HepG2 (cell line): ENCODE measurements at regions not wholly inside any gene's neighbourhood (a gene's known extent, or its start where the extent isn't known, plus 50 kb on each side); places are given as distances from the start of the nearest gene placed in this dataset.
"Not testable (repeated sequence)": the region's sequence is repeated elsewhere in the genome, so short reads cannot be mapped to it uniquely, and the experiment has no call there.

Source experiments
- ATAC-seq: fragments of 200-7000 bp; cut with Tn5 transposase; 3 replicates; pipeline ENCODE4 v1.9.1; 2020; ENCODE audit warnings: mild to moderate bottlenecking, moderate library complexity
- BruUV-seq: library from RNA; stranded (reverse); fragments of 400-500 nt; replicated peaks from 2 replicates; lab custom pipeline; 2021; lab: Mats Ljungman, UMichigan
- CTCF ChIA-PET: fragments of 300-600 bp; formaldehyde crosslinking; extraction: SDS; loops from one replicate; lab custom pipeline; 2021; ENCODE audit warnings: low total read pairs, inconsistent platforms, low intra/inter-chr PET ratio; lab: Yijun Ruan, JAX
- POLR2A ChIA-PET: fragments of 350-600 bp; sonication (Branson Sonifier 250); formaldehyde crosslinking; loops from one replicate; lab custom pipeline; 2020; ENCODE audit warnings: antibody characterized with exemption, inconsistent platforms; lab: Yijun Ruan, JAX
- DNase-seq: peaks from one replicate; pipeline ENCODE4 v3.0.0-alpha.2; 2015; ENCODE audit warnings: low spot score
- FAIRE-seq: peaks from 3 replicates; lab custom pipeline; 2011; peaks lifted over from hg19 to GRCh38; lab: Jason Lieb, UNC
- H2AFZ ChIP-seq: one replicate; pipeline ENCODE4 v1.6.1; 2011; ENCODE audit warnings: low read length, inconsistent platforms
- H3K27ac ChIP-seq: fragments of 300-600 bp; 3 replicates; pipeline ENCODE4 v1.8.0; 2011; ENCODE audit warnings: mixed run types, mild to moderate bottlenecking, mixed read lengths, low read length, inconsistent platforms; ENCODE audit not compliant: insufficient read depth; ENCODE audit errors: extremely low read length
- H3K27me3 ChIP-seq, 2 experiments: fragments of 200-600 bp in 1 of 2; 2 replicates in 1 of 2; 3 replicates in 1 of 2; pipeline versions ENCODE4 v1.6.0 to v1.8.0; 2011; ENCODE audit warnings: low read length in 2 of 2, mild to moderate bottlenecking in 2 of 2, moderate library complexity in 2 of 2, inconsistent platforms in 1 of 2; ENCODE audit not compliant: insufficient read depth in 2 of 2, control insufficient read depth in 1 of 2
- H3K36me3 ChIP-seq, 2 experiments: fragments of 200-600 bp in 1 of 2; replicated peaks in 1 of 2; 2 replicates in 1 of 2; 3 replicates in 1 of 2; pipeline versions ENCODE4 v1.5.1 to v1.8.0; 2011; ENCODE audit warnings: low read length in 2 of 2, inconsistent platforms in 1 of 2; ENCODE audit not compliant: insufficient read depth in 2 of 2, control insufficient read depth in 1 of 2
- H3K4me1 ChIP-seq: 2 replicates; pipeline ENCODE4 v1.5.1; 2012; ENCODE audit warnings: low read length, inconsistent platforms; ENCODE audit not compliant: insufficient read depth
- H3K4me2 ChIP-seq: 2 replicates; pipeline ENCODE4 v1.6.0; 2011; ENCODE audit warnings: low read depth, low read length, inconsistent platforms
- H3K4me3 ChIP-seq, 3 experiments: fragments of 200-600 bp in 1 of 3; sonication (generic), shearing (Covaris generic) in 1 of 3; replicated peaks in 1 of 3; 2 replicates each; pipeline ENCODE4 v1.5.1; 2011 to 2016; ENCODE audit warnings: low read length in 3 of 3, inconsistent platforms in 2 of 3, low read depth in 2 of 3, mild to moderate bottlenecking in 2 of 3, control low read depth in 1 of 3, mixed read lengths in 1 of 3; ENCODE audit not compliant: insufficient read depth in 1 of 3
- H3K79me2 ChIP-seq: one replicate; pipeline ENCODE4 v1.6.1; 2011; ENCODE audit warnings: low read length, inconsistent platforms; ENCODE audit not compliant: insufficient read depth
- H3K9ac ChIP-seq: 2 replicates; pipeline ENCODE4 v1.6.0; 2011; ENCODE audit warnings: mild to moderate bottlenecking, low read depth, low read length, inconsistent platforms; ENCODE audit not compliant: insufficient read depth
- H3K9me3 ChIP-seq: 2 replicates; pipeline ENCODE4 v1.5.1; 2012; ENCODE audit warnings: mild to moderate bottlenecking, low read length
- H4K20me1 ChIP-seq: 2 replicates; pipeline ENCODE4 v1.6.0; 2011; ENCODE audit warnings: inconsistent platforms, mild to moderate bottlenecking, low read length, moderate library complexity; ENCODE audit not compliant: insufficient read depth
- EED ChIP-seq: sonication (generic); formaldehyde crosslinking; IDR thresholded peaks from 2 replicates; pipeline ENCODE4 v1.5.0; 2020; ENCODE audit warnings: mild to moderate bottlenecking, missing genetic modification reagents
- HDAC6 ChIP-seq: fragments of 200-600 bp; sonication (generic); IDR thresholded peaks from 2 replicates; pipeline ENCODE4 v1.7.0; 2017; ENCODE audit warnings: mild to moderate bottlenecking, antibody characterized with exemption, low read length, low read depth
- HOXA3 ChIP-seq: sonication (generic); formaldehyde crosslinking; IDR thresholded peaks from 2 replicates; pipeline ENCODE4 v1.5.0; 2020; ENCODE audit warnings: missing genetic modification reagents
- KDM2A ChIP-seq: sonication (generic); formaldehyde crosslinking; IDR thresholded peaks from 2 replicates; pipeline ENCODE4 v1.4.0; 2020; ENCODE audit warnings: low read depth, missing genetic modification reagents, borderline replicate concordance
- KDM5B ChIP-seq: sonication (generic); formaldehyde crosslinking; IDR thresholded peaks from 2 replicates; pipeline ENCODE4 v1.4.0; 2020; ENCODE audit warnings: missing genetic modification reagents, mild to moderate bottlenecking, borderline replicate concordance
- NFIB ChIP-seq: sonication (generic); formaldehyde crosslinking; IDR thresholded peaks from 2 replicates; pipeline ENCODE4 v1.9.0; 2021; ENCODE audit warnings: missing genetic modification reagents, mild to moderate bottlenecking, borderline replicate concordance
- RAD21 ChIP-seq: fragments of 450-650 bp; formaldehyde crosslinking; IDR thresholded peaks from 2 replicates; pipeline ENCODE4 v1.5.0; 2020; ENCODE audit warnings: mild to moderate bottlenecking
- RBAK ChIP-seq: sonication (generic); formaldehyde crosslinking; IDR thresholded peaks from 2 replicates; pipeline ENCODE4 v1.5.1; 2020; ENCODE audit warnings: mild to moderate bottlenecking, missing genetic modification reagents
- STAG1 ChIP-seq: sonication (generic); formaldehyde crosslinking; IDR thresholded peaks from 2 replicates; pipeline ENCODE4 v1.4.0; 2020; ENCODE audit warnings: missing genetic modification reagents
- TEAD3 ChIP-seq: optimal IDR thresholded peaks from 2 replicates; pipeline ENCODE3; 2016; ENCODE audit warnings: borderline replicate concordance
- ZFP37 ChIP-seq: sonication (generic); formaldehyde crosslinking; IDR thresholded peaks from 2 replicates; pipeline ENCODE4 v1.4.0; 2020; ENCODE audit warnings: missing genetic modification reagents, borderline replicate concordance
- ZFY ChIP-seq: sonication (generic); formaldehyde crosslinking; IDR thresholded peaks from 2 replicates; pipeline ENCODE4 v1.4.0; 2020; ENCODE audit warnings: missing genetic modification reagents
- ZNF180 ChIP-seq: sonication (generic); formaldehyde crosslinking; IDR thresholded peaks from 2 replicates; pipeline ENCODE4 v1.4.0; 2020; ENCODE audit warnings: low read depth, missing genetic modification reagents, borderline replicate concordance
- ZNF75D ChIP-seq: sonication (generic); formaldehyde crosslinking; IDR thresholded peaks from 2 replicates; pipeline ENCODE4 v1.8.1; 2023; ENCODE audit warnings: missing genetic modification reagents, mild to moderate bottlenecking, borderline replicate concordance
- ZNF841 ChIP-seq: sonication (generic); formaldehyde crosslinking; IDR thresholded peaks from 2 replicates; pipeline ENCODE4 v1.8.1; 2023; ENCODE audit warnings: missing genetic modification reagents, borderline replicate concordance
- whole genome bisulfite sequencing: methylation state at CpG from one replicate; pipeline ENCODE4 v1.1.6; 2017; ENCODE audit warnings: low lambda C conversion rate; 5-methylcytosine and 5-hydroxymethylcytosine counted together
- in situ Hi-C: cut with HindIII; loops from 2 replicates; pipeline ENCODE4 v1.10.0; 2017; ENCODE audit warnings: low pct_unique_long_range_greater_than_20kb; ENCODE audit not compliant: extremely low pct_ligation_motif_present
- intact Hi-C: fragments of 100-400 bp; cut with micrococcal nuclease; formaldehyde crosslinking; loops from one replicate; pipeline ENCODE4 v1.10.0; 2022; ENCODE audit not compliant: unreplicated experiment
- TF ChIP-seq, protein P1 (sequence below): sonication (generic); formaldehyde crosslinking; conservative IDR thresholded peaks from 2 replicates; pipeline ENCODE4 v1.4.0; 2020; ENCODE audit warnings: missing genetic modification reagents
- TF ChIP-seq, protein P2 (sequence below): sonication (generic); formaldehyde crosslinking; IDR thresholded peaks from 2 replicates; pipeline ENCODE4 v1.4.0; 2020; ENCODE audit warnings: missing genetic modification reagents, borderline replicate concordance
- TF ChIP-seq, protein P3 (sequence below): sonication (generic); formaldehyde crosslinking; IDR thresholded peaks from 2 replicates; pipeline ENCODE4 v1.5.0; 2020; ENCODE audit warnings: mild to moderate bottlenecking, missing genetic modification reagents, moderate library complexity
- TF ChIP-seq, protein P4 (sequence below): sonication (generic); formaldehyde crosslinking; IDR thresholded peaks from 2 replicates; pipeline ENCODE4 v1.4.0; 2020; ENCODE audit warnings: missing genetic modification reagents

DNA sequence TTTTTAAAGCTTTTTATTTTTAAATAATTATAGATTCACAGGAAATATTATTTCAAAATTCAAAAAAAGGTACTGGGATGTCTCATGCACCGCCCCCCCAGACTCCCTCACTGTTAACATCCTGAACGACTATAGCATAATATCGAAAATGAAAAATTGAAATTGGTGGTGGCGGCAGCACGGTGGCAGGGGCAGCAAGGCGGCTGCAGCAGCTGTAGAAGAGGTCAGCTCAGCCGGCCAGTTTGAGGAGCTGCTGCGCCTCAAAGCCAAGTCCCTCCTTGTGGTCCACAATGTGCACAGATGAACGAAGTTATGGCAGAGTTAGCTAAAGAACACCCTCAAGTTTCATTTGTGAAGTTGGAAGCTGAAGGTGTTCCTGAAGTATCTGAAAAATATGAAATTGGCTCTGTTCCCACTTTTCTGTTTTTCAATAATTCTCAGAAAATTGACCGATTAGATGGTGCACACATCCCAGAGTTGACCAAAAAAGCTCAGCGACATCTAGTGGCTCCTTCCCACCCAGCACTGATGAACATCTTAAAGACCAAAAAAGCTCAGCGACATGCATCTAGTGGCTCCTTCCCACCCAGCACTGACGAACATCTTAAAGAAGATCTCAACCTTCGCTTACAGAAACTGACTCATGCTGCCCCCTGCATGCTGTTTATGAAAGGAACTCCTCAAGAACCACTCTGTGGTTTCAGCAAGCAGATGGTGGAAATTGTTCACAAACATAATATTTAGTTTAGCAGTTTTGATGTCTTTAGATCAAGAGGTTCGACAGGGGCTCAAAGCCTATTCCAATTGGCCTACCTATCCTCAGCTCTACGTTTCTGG lies 100.8 kb downstream of the FAM217A start (continued):
- TF ChIP-seq, protein P1, sequence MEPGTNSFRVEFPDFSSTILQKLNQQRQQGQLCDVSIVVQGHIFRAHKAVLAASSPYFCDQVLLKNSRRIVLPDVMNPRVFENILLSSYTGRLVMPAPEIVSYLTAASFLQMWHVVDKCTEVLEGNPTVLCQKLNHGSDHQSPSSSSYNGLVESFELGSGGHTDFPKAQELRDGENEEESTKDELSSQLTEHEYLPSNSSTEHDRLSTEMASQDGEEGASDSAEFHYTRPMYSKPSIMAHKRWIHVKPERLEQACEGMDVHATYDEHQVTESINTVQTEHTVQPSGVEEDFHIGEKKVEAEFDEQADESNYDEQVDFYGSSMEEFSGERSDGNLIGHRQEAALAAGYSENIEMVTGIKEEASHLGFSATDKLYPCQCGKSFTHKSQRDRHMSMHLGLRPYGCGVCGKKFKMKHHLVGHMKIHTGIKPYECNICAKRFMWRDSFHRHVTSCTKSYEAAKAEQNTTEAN, result no peak
- TF ChIP-seq, protein P2, sequence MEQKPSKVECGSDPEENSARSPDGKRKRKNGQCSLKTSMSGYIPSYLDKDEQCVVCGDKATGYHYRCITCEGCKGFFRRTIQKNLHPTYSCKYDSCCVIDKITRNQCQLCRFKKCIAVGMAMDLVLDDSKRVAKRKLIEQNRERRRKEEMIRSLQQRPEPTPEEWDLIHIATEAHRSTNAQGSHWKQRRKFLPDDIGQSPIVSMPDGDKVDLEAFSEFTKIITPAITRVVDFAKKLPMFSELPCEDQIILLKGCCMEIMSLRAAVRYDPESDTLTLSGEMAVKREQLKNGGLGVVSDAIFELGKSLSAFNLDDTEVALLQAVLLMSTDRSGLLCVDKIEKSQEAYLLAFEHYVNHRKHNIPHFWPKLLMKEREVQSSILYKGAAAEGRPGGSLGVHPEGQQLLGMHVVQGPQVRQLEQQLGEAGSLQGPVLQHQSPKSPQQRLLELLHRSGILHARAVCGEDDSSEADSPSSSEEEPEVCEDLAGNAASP (CRISPR knock-in tag), result 0 out of 2 replicates have a peak, but pooled peaks have one; percentile 25
- TF ChIP-seq TEAD3 (CRISPR knock-in tag) (peak; percentile 40), HDAC6 (no peak), RAD21 (CRISPR knock-in tag) (peak; percentile 75), NFIB (no peak), ZFP37 (CRISPR knock-in tag) (0 out of 2 replicates have a peak, but pooled peaks have one; percentile 26), ZNF841 (CRISPR knock-in tag) (no peak), HOXA3 (peak; percentile 23; the same call in 1 of the 2 replicates), ZNF75D (CRISPR knock-in tag) (no peak), STAG1 (CRISPR knock-in tag) (peak; percentile 85), RBAK (no peak), ZNF180 (CRISPR knock-in tag) (0 out of 2 replicates have a peak, but pooled peaks have one; percentile 45), KDM5B (CRISPR knock-in tag) (0 out of 2 replicates have a peak, but pooled peaks have one; percentile 35), ZFY (CRISPR knock-in tag) (no peak), KDM2A (CRISPR knock-in tag) (peak; percentile 37; the same call in 1 of the 2 replicates), EED (CRISPR knock-in tag) (no peak)
- TF ChIP-seq, protein P3, sequence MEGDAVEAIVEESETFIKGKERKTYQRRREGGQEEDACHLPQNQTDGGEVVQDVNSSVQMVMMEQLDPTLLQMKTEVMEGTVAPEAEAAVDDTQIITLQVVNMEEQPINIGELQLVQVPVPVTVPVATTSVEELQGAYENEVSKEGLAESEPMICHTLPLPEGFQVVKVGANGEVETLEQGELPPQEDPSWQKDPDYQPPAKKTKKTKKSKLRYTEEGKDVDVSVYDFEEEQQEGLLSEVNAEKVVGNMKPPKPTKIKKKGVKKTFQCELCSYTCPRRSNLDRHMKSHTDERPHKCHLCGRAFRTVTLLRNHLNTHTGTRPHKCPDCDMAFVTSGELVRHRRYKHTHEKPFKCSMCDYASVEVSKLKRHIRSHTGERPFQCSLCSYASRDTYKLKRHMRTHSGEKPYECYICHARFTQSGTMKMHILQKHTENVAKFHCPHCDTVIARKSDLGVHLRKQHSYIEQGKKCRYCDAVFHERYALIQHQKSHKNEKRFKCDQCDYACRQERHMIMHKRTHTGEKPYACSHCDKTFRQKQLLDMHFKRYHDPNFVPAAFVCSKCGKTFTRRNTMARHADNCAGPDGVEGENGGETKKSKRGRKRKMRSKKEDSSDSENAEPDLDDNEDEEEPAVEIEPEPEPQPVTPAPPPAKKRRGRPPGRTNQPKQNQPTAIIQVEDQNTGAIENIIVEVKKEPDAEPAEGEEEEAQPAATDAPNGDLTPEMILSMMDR (CRISPR knock-in tag), result peak; percentile 82
- TF ChIP-seq, protein P4, sequence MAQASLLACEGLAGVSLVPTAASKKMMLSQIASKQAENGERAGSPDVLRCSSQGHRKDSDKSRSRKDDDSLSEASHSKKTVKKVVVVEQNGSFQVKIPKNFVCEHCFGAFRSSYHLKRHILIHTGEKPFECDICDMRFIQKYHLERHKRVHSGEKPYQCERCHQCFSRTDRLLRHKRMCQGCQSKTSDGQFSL (CRISPR knock-in tag), result no peak

DNA sequence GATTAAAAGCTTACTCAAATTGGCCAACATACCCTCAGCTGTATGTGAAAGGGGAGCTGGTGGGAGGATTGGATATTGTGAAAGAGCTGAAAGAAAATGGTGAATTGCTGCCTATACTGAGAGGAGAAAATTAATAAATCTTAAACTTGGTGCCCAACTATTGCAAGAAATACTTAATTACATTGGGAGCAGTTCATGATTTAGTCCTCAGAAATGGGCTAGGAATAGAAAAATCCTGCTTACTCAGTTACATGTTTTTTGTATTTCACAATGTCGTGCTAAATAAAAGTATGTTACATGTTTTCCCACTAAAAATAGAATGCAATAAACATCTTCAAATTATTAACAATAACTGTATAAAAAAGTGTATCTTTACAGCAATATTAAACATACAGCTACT lies 100.0 kb downstream of the FAM217A start:
- WGBS, result 30% methylated on average over 1 of the region's 1 CpG
- BruUV-seq, H3K9me3 ChIP-seq, H3K79me2 ChIP-seq, ATAC-seq, H3K36me3 ChIP-seq, H3K9ac ChIP-seq, DNase-seq, H3K4me2 ChIP-seq, H3K4me1 ChIP-seq, H4K20me1 ChIP-seq, FAIRE-seq, H2AFZ ChIP-seq, H3K4me3 ChIP-seq, H3K27me3 ChIP-seq, H3K27ac ChIP-seq: not testable (repeated sequence)
- CTCF ChIA-PET, result interaction anchor here (1.0 to 3.2 kb wide), 3 partner anchors 46 to 236 kb away, joined by 3 to 35 read pairs (median 18); partner anchors contain the start of gene FAM50B
- in situ Hi-C loops, result loop anchor here (25.0 kb wide), 1 partner anchor 692 kb away; no protein-coding TSS in a partner anchor
- POLR2A ChIA-PET, result interaction anchor here (1.5 kb wide), 1 partner anchor 39 kb away, joined by 3 read pairs; no protein-coding TSS in a partner anchor
- intact Hi-C loops, result loop anchor here (1.0 to 5.0 kb wide), 4 partner anchors 46 to 237 kb away; no protein-coding TSS in a partner anchor
